Gastroesophageal sphincter (tissue), 4 donors: ENCODE measurements at regions not wholly inside any gene's neighbourhood (a gene's known extent, or its start where the extent isn't known, plus 50 kb on each side); places are given as distances from the start of the nearest gene placed in this dataset.
"Not testable (repeated sequence)": the region's sequence is repeated elsewhere in the genome, so short reads cannot be mapped to it uniquely, and the experiment has no call there.

Experiments
- ATAC-seq: fragments of 150-250 bp; one replicate; pipeline ENCODE4 v1.9.1; 2016; ENCODE audit warnings: mild to moderate bottlenecking, moderate library complexity
- H3K27ac ChIP-seq, 4 donors: fragments of 200-600 bp; sonication (generic) in 3 of 4; 1 replicate in 3 of 4; 2 replicates in 1 of 4; pipeline ENCODE4 v1.5.1; 2016 to 2019
- H3K27me3 ChIP-seq: fragments of 200-600 bp; sonication (generic); one replicate; pipeline ENCODE4 v1.5.1; 2019
- H3K36me3 ChIP-seq, 2 donors: fragments of 200-600 bp; sonication (generic); one replicate each; pipeline ENCODE4 v1.5.1; 2019; ENCODE audit warnings: control low read depth in 1 of 2
- H3K4me1 ChIP-seq, 3 donors: fragments of 200-600 bp; sonication (generic); 1 replicate in 2 of 3; 2 replicates in 1 of 3; pipeline ENCODE4 v1.5.1; 2016 to 2019; ENCODE audit warnings: control low read depth in 2 of 3
- H3K4me3 ChIP-seq, 2 donors: fragments of 200-600 bp; sonication (generic); one replicate each; pipeline ENCODE4 v1.5.1; 2019; ENCODE audit warnings: mild to moderate bottlenecking in 1 of 2, moderate library complexity in 1 of 2
- H3K9me3 ChIP-seq, 3 donors: fragments of 200-600 bp; sonication (generic); one replicate each; pipeline ENCODE4 v1.5.1; 2017 to 2019; ENCODE audit warnings: control low read depth in 2 of 3
- CTCF ChIP-seq, 4 experiments: fragments of 200-600 bp in 2 of 4; fragments of 450-650 bp in 2 of 4; sonication (generic) in 1 of 4; IDR thresholded peaks; one replicate each; pipeline ENCODE4 v1.5.1; 2017 to 2019; ENCODE audit warnings: antibody characterized with exemption in 4 of 4, mild to moderate bottlenecking in 2 of 4, moderate library complexity in 2 of 4
- EP300 ChIP-seq: sonication (generic); formaldehyde crosslinking; IDR thresholded peaks from one replicate; pipeline ENCODE4 v1.6.1; 2017; ENCODE audit warnings: antibody characterized with exemption, mild to moderate bottlenecking
- POLR2A ChIP-seq, 2 donors: fragments of 450-650 bp; IDR thresholded peaks; one replicate each; pipeline ENCODE4 v1.6.1; 2017; ENCODE audit warnings: antibody characterized with exemption in 2 of 2, mild to moderate bottlenecking in 2 of 2, moderate library complexity in 1 of 2
- POLR2AphosphoS5 ChIP-seq: sonication (generic); formaldehyde crosslinking; IDR thresholded peaks from one replicate; pipeline ENCODE4 v1.6.1; 2017; ENCODE audit warnings: antibody characterized with exemption
- WGBS, 2 donors: methylation state at CpG; one replicate each; pipeline ENCODE4 v1.1.5; 2018; ENCODE audit warnings: low coverage in 1 of 2; 5-methylcytosine and 5-hydroxymethylcytosine counted together

- Histone ChIP-seq H3K36me3 (no peaks in the 10 kb centered on the region), H3K4me3 (no peak overlapping the region), H3K9me3 (no peaks in the 10 kb centered on the region), H3K27me3 (no peaks in the 10 kb centered on the region), H3K27ac (no peak overlapping the region), H3K4me1 (no peaks in the 10 kb centered on the region)
- no peak for ATAC-seq
- TF ChIP-seq CTCF (IDR thresholded peaks at IDR 0.05) (no peak), POLR2AphosphoS5 (no peak), EP300 (no peak), POLR2A (IDR thresholded peaks at IDR 0.05) (no peak)
- WGBS, 2 donors, result 22 to 52% methylated on average over 4 to 5 of the region's 5 CpGs
Observed at GRCh38 chr13:107799001-107799400, 416.3 kb downstream of the LIG4 start.

GRCh38 chr13:107790397-107790796 lies 424.9 kb downstream of the LIG4 start:
- no peak overlapping the region for H3K27ac ChIP-seq
- no peak overlapping the region for H3K4me3 ChIP-seq
- no peaks in the 10 kb centered on the region for H3K4me1 ChIP-seq
- no peak for ATAC-seq
- WGBS, 2 donors, result 76 to 85% methylated on average over 1 of the region's 1 CpG
- no peaks in the 10 kb centered on the region for H3K36me3 ChIP-seq
- TF ChIP-seq POLR2AphosphoS5, result no peak
- H3K9me3 ChIP-seq, result no peaks in the 10 kb centered on the region
- H3K27me3 ChIP-seq, result no peaks in the 10 kb centered on the region

- no peaks in the 10 kb centered on the region for H3K36me3 ChIP-seq
- H3K27ac ChIP-seq, result no peak overlapping the region
- ATAC-seq, result no peak
- no peak overlapping the region for H3K4me3 ChIP-seq
- H3K27me3 ChIP-seq, result no peaks in the 10 kb centered on the region
- no peaks in the 10 kb centered on the region for H3K9me3 ChIP-seq
- TF ChIP-seq CTCF (IDR thresholded peaks at IDR 0.05), result no peak
- no peak for TF ChIP-seq POLR2AphosphoS5
- no peak for TF ChIP-seq EP300
- no peaks in the 10 kb centered on the region for H3K4me1 ChIP-seq
- WGBS, 2 donors, result 67 to 83% methylated on average over 4 to 6 of the region's 8 CpGs
Observed at GRCh38 chr13:107788464-107789165, 426.7 kb downstream of the LIG4 start.

- H3K4me3 ChIP-seq, H3K36me3 ChIP-seq, H3K27ac ChIP-seq, ATAC-seq, H3K9me3 ChIP-seq, H3K4me1 ChIP-seq, H3K27me3 ChIP-seq: not testable (repeated sequence)
- no CpG with 5 or more reads among the region's 39 CpGs for WGBS, 2 donors
Observed at GRCh38 chr13:107782646-107783045, 432.7 kb downstream of the LIG4 start.

GRCh38 chr13:107778094-107778493 lies 437.2 kb downstream of the LIG4 start:
- H3K4me3 ChIP-seq, result no peak overlapping the region
- ATAC-seq, result no peak
- no peaks in the 10 kb centered on the region for H3K27me3 ChIP-seq
- no peak overlapping the region for H3K27ac ChIP-seq
- no peak for TF ChIP-seq POLR2AphosphoS5
- no peak for TF ChIP-seq CTCF (IDR thresholded peaks at IDR 0.05)
- TF ChIP-seq POLR2A (IDR thresholded peaks at IDR 0.05), result no peak
- TF ChIP-seq EP300, result no peak
- no peaks in the 10 kb centered on the region for H3K36me3 ChIP-seq
- WGBS, 2 donors, result 33 to 38% methylated on average over 1 of the region's 1 CpG
- no peaks in the 10 kb centered on the region for H3K4me1 ChIP-seq
- no peaks in the 10 kb centered on the region for H3K9me3 ChIP-seq

GRCh38 chr13:107770541-107770940 lies 444.8 kb downstream of the LIG4 start:
- Histone ChIP-seq H3K4me3 (no peak overlapping the region), H3K27ac (no peak overlapping the region), H3K36me3 (no peaks in the 10 kb centered on the region), H3K9me3 (no peaks in the 10 kb centered on the region), H3K4me1 (no peaks in the 10 kb centered on the region), H3K27me3 (no peaks in the 10 kb centered on the region)
- no peak for ATAC-seq
- no peak for TF ChIP-seq CTCF (IDR thresholded peaks at IDR 0.05)
- TF ChIP-seq EP300, result no peak
- no peak for TF ChIP-seq POLR2A (IDR thresholded peaks at IDR 0.05)
- no peak for TF ChIP-seq POLR2AphosphoS5
